ENCODE measurements at regions not wholly inside any gene's neighbourhood (a gene's known extent, or its start where the extent isn't known, plus 50 kb on each side); places are given as distances from the start of the nearest gene placed in this dataset.

DNA sequence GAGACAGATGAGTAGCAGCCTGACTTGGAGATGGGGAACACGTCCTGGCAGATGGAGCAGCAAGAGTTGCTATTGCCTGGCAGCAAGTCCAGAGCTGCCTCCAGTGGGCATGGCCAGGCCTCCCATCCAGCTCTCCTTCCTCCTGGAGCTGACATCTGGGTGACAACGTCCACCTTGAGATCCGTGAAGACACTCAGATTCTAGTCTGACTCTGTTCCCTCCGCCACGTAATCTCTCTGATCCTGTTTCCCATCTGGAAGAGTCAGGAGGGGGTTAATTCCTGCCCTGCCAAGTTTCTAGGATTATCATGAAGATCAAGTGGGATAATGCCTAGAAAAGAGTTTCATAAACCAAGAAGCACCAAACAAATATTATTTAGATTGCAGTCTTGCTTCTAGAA is 65.3 kb upstream of the FAM181A start (continued):
- TF ChIP-seq, protein P1, sequence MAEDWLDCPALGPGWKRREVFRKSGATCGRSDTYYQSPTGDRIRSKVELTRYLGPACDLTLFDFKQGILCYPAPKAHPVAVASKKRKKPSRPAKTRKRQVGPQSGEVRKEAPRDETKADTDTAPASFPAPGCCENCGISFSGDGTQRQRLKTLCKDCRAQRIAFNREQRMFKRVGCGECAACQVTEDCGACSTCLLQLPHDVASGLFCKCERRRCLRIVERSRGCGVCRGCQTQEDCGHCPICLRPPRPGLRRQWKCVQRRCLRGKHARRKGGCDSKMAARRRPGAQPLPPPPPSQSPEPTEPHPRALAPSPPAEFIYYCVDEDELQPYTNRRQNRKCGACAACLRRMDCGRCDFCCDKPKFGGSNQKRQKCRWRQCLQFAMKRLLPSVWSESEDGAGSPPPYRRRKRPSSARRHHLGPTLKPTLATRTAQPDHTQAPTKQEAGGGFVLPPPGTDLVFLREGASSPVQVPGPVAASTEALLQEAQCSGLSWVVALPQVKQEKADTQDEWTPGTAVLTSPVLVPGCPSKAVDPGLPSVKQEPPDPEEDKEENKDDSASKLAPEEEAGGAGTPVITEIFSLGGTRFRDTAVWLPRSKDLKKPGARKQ (CRISPR knock-in tag; IDR thresholded peaks at IDR 0.05) = no peak
- no peak for TF ChIP-seq POLR3G (IDR thresholded peaks at IDR 0.05; ENCODE audit: extremely low read depth, insufficient read length, insufficient replicate concordance)

DNA sequence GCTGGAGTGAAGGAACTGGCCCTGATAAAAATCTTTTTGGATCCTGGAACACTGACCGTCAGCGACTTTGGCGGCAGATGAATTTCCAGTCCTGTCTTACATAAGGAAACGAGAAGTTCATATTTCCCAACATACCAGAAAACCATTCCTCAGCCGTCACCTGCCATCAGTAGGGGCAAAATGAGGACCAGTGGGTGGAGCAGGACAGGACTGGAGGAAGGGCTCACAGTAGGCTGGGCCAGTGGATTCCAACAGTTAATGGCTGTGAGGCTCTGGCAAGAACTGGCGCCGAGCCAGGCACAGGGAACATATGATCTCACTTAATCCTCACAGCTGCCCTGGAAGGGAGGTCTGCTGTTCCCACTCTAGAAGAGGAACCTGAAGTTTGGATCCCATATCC is 67.2 kb upstream of the FAM181A start:
- no peak overlapping the region for H3K4me2 ChIP-seq (ENCODE audit: insufficient read depth, low read length)
- FAIRE-seq (no peak), ATAC-seq (no peak), DNase-seq (ENCODE audit: extremely low read depth in 1 of 4, low spot score in 3 of 4) (peak in 1 of 4 experiments; percentile 1)
- H3K36me3 ChIP-seq (ENCODE audit: control insufficient read depth, insufficient read depth, low read length) = no peaks in the 10 kb centered on the region
- CTCF ChIA-PET (ENCODE audit: low intra/inter-chr PET ratio) = no interaction called here
- no peaks in the 10 kb centered on the region for H4K20me1 ChIP-seq (replicated peaks; ENCODE audit: control insufficient read depth, insufficient read depth, low read length)
- H3K9me1 ChIP-seq (ENCODE audit: control insufficient read depth, insufficient read depth, low read length) = no peaks in the 10 kb centered on the region
- WGBS (ENCODE audit: insufficient coverage, low coverage, missing lambda C conversion rate) = 15% methylated on average over 2 of the region's 7 CpGs
- intact Hi-C loops (cut with micrococcal nuclease) = no loop called here
- H3K4me1 ChIP-seq (replicated peaks in 1 of 2; ENCODE audit: control insufficient read depth in 2 of 2, insufficient read depth in 2 of 2, low read length in 2 of 2) = no peaks in the 10 kb centered on the region
- no peak overlapping the region for H3K9ac ChIP-seq (ENCODE audit: insufficient read depth in 1 of 2, low read depth in 2 of 2, low read length in 2 of 2)
- peaks cover 0 to 18% of the 10 kb centered on the region in 2 experiments; a peak in 2 of 5 replicates for H3K27me3 ChIP-seq (ENCODE audit: control insufficient read depth in 2 of 2, insufficient read depth in 2 of 2, low read length in 2 of 2)
- no peak overlapping the region for H3K27ac ChIP-seq (ENCODE audit: extremely low read depth, low read depth, low read length)
- POLR2A ChIA-PET = no interaction called here
- no peaks in the 10 kb centered on the region for H3K9me3 ChIP-seq (replicated peaks; ENCODE audit: control insufficient read depth, insufficient read depth, low read depth, low read length)
- in situ Hi-C loops (cut with MboI) = no loop called here
- peak; percentile 47; the same call in 1 of the 2 replicates for TF ChIP-seq NFIC (IDR thresholded peaks at IDR 0.05)
- TF ChIP-seq ZNF696 (CRISPR knock-in tag; conservative IDR thresholded peaks at IDR 0.05) = no peak
- H3K79me2 ChIP-seq (ENCODE audit: control insufficient read depth, insufficient read depth, low read length) = no peaks in the 10 kb centered on the region
- BruUV-seq (replicated peaks) = no TSS peak
- no peak overlapping the region for H3K4me3 ChIP-seq
- no peak overlapping the region for H2AFZ ChIP-seq (ENCODE audit: low read depth, low read length)

Measured in K562 (cell line).